Uterus (tissue), 2 donors: ENCODE measurements at regions not wholly inside any gene's neighbourhood (a gene's known extent, or its start where the extent isn't known, plus 50 kb on each side); places are given as distances from the start of the nearest gene placed in this dataset.

Source experiments
- CTCF ChIP-seq, 4 experiments: fragments of 200-600 bp in 2 of 4; fragments of 450-650 bp in 2 of 4; sonication (generic) in 2 of 4; IDR thresholded peaks; one replicate each; pipeline ENCODE4 v1.5.1; 2016 to 2019; ENCODE audit warnings: antibody characterized with exemption in 4 of 4, mild to moderate bottlenecking in 2 of 4, moderate library complexity in 1 of 4
- POLR2A ChIP-seq, 2 donors: fragments of 450-650 bp; IDR thresholded peaks; one replicate each; pipeline ENCODE4 v1.6.1; 2016; ENCODE audit warnings: antibody characterized with exemption in 2 of 2, mild to moderate bottlenecking in 1 of 2, moderate library complexity in 1 of 2

DNA sequence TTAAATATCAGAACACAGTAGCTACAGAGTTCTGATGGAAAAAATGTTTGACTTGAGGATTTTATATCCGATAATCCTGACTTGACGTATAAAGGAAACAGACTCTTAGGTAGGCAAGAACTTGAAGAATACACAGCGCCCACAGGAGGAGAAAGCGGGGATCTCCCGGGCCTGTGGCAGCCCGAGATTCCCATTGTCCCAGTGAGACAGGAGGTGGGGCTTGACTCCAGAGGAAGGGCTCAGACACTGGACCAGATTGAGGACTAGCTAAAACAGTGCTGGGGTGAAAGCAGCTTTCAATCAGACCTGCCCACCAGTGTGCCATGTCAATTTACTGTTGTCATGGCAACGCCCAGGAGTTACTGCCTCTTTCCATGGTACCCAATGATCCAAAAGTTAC is 51.1 kb upstream of the C14orf180 start:
- TF ChIP-seq CTCF (IDR thresholded peaks at IDR 0.05) (no peak), POLR2A (IDR thresholded peaks at IDR 0.05) (no peak)
